H9 (cell line): ENCODE measurements at regions not wholly inside any gene's neighbourhood (a gene's known extent, or its start where the extent isn't known, plus 50 kb on each side); places are given as distances from the start of the nearest gene placed in this dataset.

ENCODE experiments used
- DNase-seq: peaks from one replicate; pipeline ENCODE4 v3.0.0-alpha.2; 2017
- H2AFZ ChIP-seq: one replicate; pipeline ENCODE4 v1.6.1; 2013; ENCODE audit warnings: mild to moderate bottlenecking, low read length, control low read depth, moderate library complexity
- H2AK5ac ChIP-seq: 2 replicates; pipeline ENCODE4 v1.6.1; 2013; ENCODE audit warnings: low read length, control low read depth, mixed read lengths; ENCODE audit not compliant: insufficient read length
- H2BK120ac ChIP-seq: one replicate; pipeline ENCODE4 v1.6.1; 2013; ENCODE audit warnings: low read depth, mild to moderate bottlenecking, low read length, control low read depth, inconsistent platforms; ENCODE audit not compliant: poor library complexity, severe bottlenecking
- H2BK12ac ChIP-seq: 2 replicates; pipeline ENCODE4 v1.6.1; 2013; ENCODE audit warnings: low read length, control low read depth, mixed read lengths, low read depth; ENCODE audit not compliant: insufficient read length
- H2BK15ac ChIP-seq: 2 replicates; pipeline ENCODE4 v1.6.1; 2013; ENCODE audit warnings: low read depth, low read length, control low read depth
- H2BK20ac ChIP-seq: one replicate; pipeline ENCODE4 v1.6.1; 2013; ENCODE audit warnings: low read depth, mild to moderate bottlenecking, low read length, control low read depth, inconsistent platforms; ENCODE audit not compliant: poor library complexity, severe bottlenecking
- H2BK5ac ChIP-seq: 2 replicates; pipeline ENCODE4 v1.6.1; 2013; ENCODE audit warnings: low read length, control low read depth, mixed read lengths; ENCODE audit not compliant: insufficient read length
- H3K14ac ChIP-seq: 2 replicates; pipeline ENCODE4 v1.6.1; 2013; ENCODE audit warnings: low read length, control low read depth; ENCODE audit not compliant: insufficient read depth
- H3K18ac ChIP-seq: 2 replicates; pipeline ENCODE4 v1.6.1; 2013; ENCODE audit warnings: low read depth, mild to moderate bottlenecking, mixed read lengths, low read length, control low read depth; ENCODE audit not compliant: insufficient read length
- H3K23ac ChIP-seq: 2 replicates; pipeline ENCODE4 v1.6.1; 2013; ENCODE audit warnings: low read length, control low read depth, mixed read lengths, low read depth; ENCODE audit not compliant: insufficient read length
- H3K23me2 ChIP-seq: 2 replicates; pipeline ENCODE4 v1.6.1; 2013; ENCODE audit warnings: low read depth, mild to moderate bottlenecking, mixed read lengths, low read length, control low read depth; ENCODE audit not compliant: insufficient read length, poor library complexity, severe bottlenecking
- H3K27ac ChIP-seq: 2 replicates; pipeline ENCODE4 v1.5.1; 2013; ENCODE audit warnings: low read length, control low read depth, mixed read lengths, low read depth; ENCODE audit not compliant: insufficient read length
- H3K27me3 ChIP-seq: 2 replicates; pipeline ENCODE4 v1.6.1; 2013; ENCODE audit warnings: low read length, control low read depth, inconsistent platforms; ENCODE audit not compliant: insufficient read depth
- H3K4ac ChIP-seq: 2 replicates; pipeline ENCODE4 v1.6.1; 2013; ENCODE audit warnings: low read depth, mild to moderate bottlenecking, control low read depth, inconsistent platforms, low read length, moderate library complexity
- H3K4me1 ChIP-seq: 2 replicates; pipeline ENCODE4 v1.6.1; 2013; ENCODE audit warnings: low read length, control low read depth, inconsistent platforms; ENCODE audit not compliant: insufficient read depth
- H3K4me2 ChIP-seq: 2 replicates; pipeline ENCODE4 v1.6.1; 2013; ENCODE audit warnings: low read length, control low read depth, mixed read lengths; ENCODE audit not compliant: insufficient read length, insufficient read depth
- H3K56ac ChIP-seq: 2 replicates; pipeline ENCODE4 v1.6.1; 2013; ENCODE audit warnings: low read depth, mild to moderate bottlenecking, mixed read lengths, low read length, control low read depth; ENCODE audit not compliant: insufficient read length
- H3K79me1 ChIP-seq: 2 replicates; pipeline ENCODE4 v1.6.1; 2013; ENCODE audit warnings: low read depth, mild to moderate bottlenecking, moderate library complexity, low read length, control low read depth, inconsistent platforms; ENCODE audit not compliant: insufficient read depth, poor library complexity, severe bottlenecking
- H3K79me2 ChIP-seq: 2 replicates; pipeline ENCODE4 v1.6.1; 2013; ENCODE audit warnings: low read length, control low read depth, inconsistent platforms; ENCODE audit not compliant: insufficient read depth
- H3K9ac ChIP-seq: 2 replicates; pipeline ENCODE4 v1.6.1; 2013; ENCODE audit warnings: low read length, control low read depth, mixed read lengths; ENCODE audit not compliant: insufficient read length; ENCODE audit errors: extremely low read depth
- H3K9me3 ChIP-seq: one replicate; pipeline ENCODE4 v1.6.1; 2013; ENCODE audit warnings: low read depth, low read length, inconsistent platforms; ENCODE audit not compliant: control insufficient read depth
- H3T11ph ChIP-seq: one replicate; pipeline ENCODE4 v1.6.1; 2013; ENCODE audit warnings: mild to moderate bottlenecking, low read length, control low read depth, inconsistent platforms
- H4K20me1 ChIP-seq: one replicate; pipeline ENCODE4 v1.6.1; 2013; ENCODE audit not compliant: control insufficient read depth, insufficient read length, insufficient read depth
- H4K5ac ChIP-seq: 2 replicates; pipeline ENCODE4 v1.6.1; 2013; ENCODE audit warnings: low read depth, mild to moderate bottlenecking, mixed read lengths, low read length, control low read depth; ENCODE audit not compliant: insufficient read length
- H4K8ac ChIP-seq: replicated peaks from 2 replicates; pipeline ENCODE4 v1.6.1; 2013; ENCODE audit warnings: low read length, control low read depth, mixed read lengths, low read depth; ENCODE audit not compliant: insufficient read length
- H4K91ac ChIP-seq: 2 replicates; pipeline ENCODE4 v1.6.1; 2013; ENCODE audit warnings: low read depth, mild to moderate bottlenecking, moderate library complexity, mixed read lengths, low read length, control low read depth; ENCODE audit not compliant: insufficient read length
- H3K27ac Mint-ChIP-seq, 3 experiments: 2 replicates in 2 of 3; 3 replicates in 1 of 3; pipeline ENCODE4 v1.8.0; 2020 to 2021; ENCODE audit warnings: mixed read lengths in 3 of 3, mild to moderate bottlenecking in 1 of 3, moderate library complexity in 1 of 3
- H3K27me3 Mint-ChIP-seq: 2 replicates; pipeline ENCODE4 v1.8.0; 2021; ENCODE audit warnings: low read depth, mild to moderate bottlenecking, moderate library complexity, mixed read lengths
- H3K36me3 Mint-ChIP-seq, 3 experiments: 2 replicates in 2 of 3; 3 replicates in 1 of 3; pipeline ENCODE4 v1.8.0; 2020 to 2021; ENCODE audit warnings: low read depth in 3 of 3, mixed read lengths in 3 of 3; ENCODE audit not compliant: insufficient read depth in 1 of 3
- H3K4me1 Mint-ChIP-seq, 2 experiments: 2 replicates each; pipeline ENCODE4 v1.8.0; 2020; ENCODE audit warnings: mixed read lengths in 2 of 2
- H3K4me3 Mint-ChIP-seq, 2 experiments: 2 replicates in 1 of 2; 3 replicates in 1 of 2; pipeline ENCODE4 v1.8.0; 2020 to 2021; ENCODE audit warnings: mild to moderate bottlenecking in 2 of 2, mixed read lengths in 2 of 2, moderate library complexity in 1 of 2
- H3K9me3 Mint-ChIP-seq, 2 experiments: 2 replicates in 1 of 2; 3 replicates in 1 of 2; pipeline ENCODE4 v1.8.0; 2020; ENCODE audit warnings: mild to moderate bottlenecking in 2 of 2, mixed read lengths in 2 of 2, moderate library complexity in 1 of 2
- WGBS: extraction: QIAGEN DNeasy Blood & Tissue Kit; methylation state at CpG from one replicate; pipeline ENCODE4 v1.1.7; 2013; ENCODE audit warnings: missing lambda C conversion rate, low lambda C conversion rate, mixed read lengths; ENCODE audit not compliant: insufficient read length; ENCODE audit errors: extremely low coverage; 5-methylcytosine and 5-hydroxymethylcytosine counted together
- TF ChIP-seq, protein P1 (sequence below): fragments of 200-600 bp; sonication (generic); conservative IDR thresholded peaks from 3 replicates; pipeline ENCODE4 v1.8.0; 2021; ENCODE audit warnings: antibody characterized with exemption, mild to moderate bottlenecking

DNA sequence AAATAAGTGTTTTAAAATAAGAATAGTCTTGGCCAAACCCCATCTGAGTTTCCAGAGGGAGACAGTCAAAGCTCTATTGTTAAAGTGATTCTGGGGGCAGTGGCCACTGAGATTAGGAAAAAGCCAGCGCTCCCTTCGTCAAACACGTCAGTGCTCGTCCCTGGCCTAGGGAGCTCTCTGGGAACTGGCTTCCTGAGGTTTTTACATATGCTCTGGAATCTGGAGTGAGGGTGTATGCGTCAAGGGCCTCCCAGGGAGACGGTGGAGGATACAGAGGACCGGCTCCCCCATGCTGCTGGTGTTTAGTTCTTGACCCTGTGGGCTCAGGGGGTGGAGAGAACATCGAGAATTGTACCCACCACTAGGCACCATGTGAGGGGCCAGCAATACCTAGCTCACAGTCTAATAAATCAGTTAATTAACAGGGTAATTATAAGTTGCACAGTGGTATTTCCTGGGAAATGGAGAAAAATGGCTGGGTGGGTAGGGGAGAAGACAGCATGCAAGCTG lies 87.0 kb downstream of the SLC25A47 start:
- H3K4me2 ChIP-seq, result peak overlapping the region; percentile 18
- no peak overlapping the region for H3K27ac ChIP-seq
- H3K4me1 ChIP-seq, result peaks cover 12% of the 10 kb centered on the region; the same call in 1 of the 2 replicates
- no peak overlapping the region for H3K4ac ChIP-seq
- no peaks in the 10 kb centered on the region for H3K27me3 ChIP-seq
- Mint-ChIP-seq H3K4me1 (peaks cover 47 to 50% of the 10 kb centered on the region in 2 experiments), H3K27ac (peak overlapping the region in 2 of 3 experiments; percentile 84 to 87; a peak in 5 of 7 replicates), H3K36me3 (no peaks in the 10 kb centered on the region; a peak in 1 of 7 replicates), H3K9me3 (no peaks in the 10 kb centered on the region), H3K4me3 (no peak overlapping the region), H3K27me3 (no peaks in the 10 kb centered on the region; the same call in 1 of the 2 replicates)
- no peaks in the 10 kb centered on the region for H3K9me3 ChIP-seq
- TF ChIP-seq, protein P1, sequence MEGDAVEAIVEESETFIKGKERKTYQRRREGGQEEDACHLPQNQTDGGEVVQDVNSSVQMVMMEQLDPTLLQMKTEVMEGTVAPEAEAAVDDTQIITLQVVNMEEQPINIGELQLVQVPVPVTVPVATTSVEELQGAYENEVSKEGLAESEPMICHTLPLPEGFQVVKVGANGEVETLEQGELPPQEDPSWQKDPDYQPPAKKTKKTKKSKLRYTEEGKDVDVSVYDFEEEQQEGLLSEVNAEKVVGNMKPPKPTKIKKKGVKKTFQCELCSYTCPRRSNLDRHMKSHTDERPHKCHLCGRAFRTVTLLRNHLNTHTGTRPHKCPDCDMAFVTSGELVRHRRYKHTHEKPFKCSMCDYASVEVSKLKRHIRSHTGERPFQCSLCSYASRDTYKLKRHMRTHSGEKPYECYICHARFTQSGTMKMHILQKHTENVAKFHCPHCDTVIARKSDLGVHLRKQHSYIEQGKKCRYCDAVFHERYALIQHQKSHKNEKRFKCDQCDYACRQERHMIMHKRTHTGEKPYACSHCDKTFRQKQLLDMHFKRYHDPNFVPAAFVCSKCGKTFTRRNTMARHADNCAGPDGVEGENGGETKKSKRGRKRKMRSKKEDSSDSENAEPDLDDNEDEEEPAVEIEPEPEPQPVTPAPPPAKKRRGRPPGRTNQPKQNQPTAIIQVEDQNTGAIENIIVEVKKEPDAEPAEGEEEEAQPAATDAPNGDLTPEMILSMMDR, result no peak
- peak; percentile 61 for DNase-seq
- H2BK15ac ChIP-seq, result no peak overlapping the region
- H2BK120ac ChIP-seq, result no peak overlapping the region
- H3K18ac ChIP-seq, result no peak overlapping the region
- H3K23ac ChIP-seq, result no peak overlapping the region
- no peak overlapping the region for H4K5ac ChIP-seq
- no peaks in the 10 kb centered on the region for H4K20me1 ChIP-seq
- no peak overlapping the region for H2BK5ac ChIP-seq
- no peak overlapping the region for H4K8ac ChIP-seq
- no peaks in the 10 kb centered on the region for H3K79me2 ChIP-seq
- H2BK20ac ChIP-seq, result no peak overlapping the region
- no peaks in the 10 kb centered on the region for H3K23me2 ChIP-seq
- no peak overlapping the region for H3T11ph ChIP-seq
- no peak overlapping the region for H2BK12ac ChIP-seq
- H3K56ac ChIP-seq, result no peak overlapping the region
- H2AFZ ChIP-seq, result no peak overlapping the region
- H3K14ac ChIP-seq, result peak overlapping the region; percentile 8; the same call in 1 of the 2 replicates
- WGBS, result no CpG with 5 or more reads among the region's 8 CpGs
- no peak overlapping the region for H4K91ac ChIP-seq
- H3K79me1 ChIP-seq, result no peaks in the 10 kb centered on the region
- H2AK5ac ChIP-seq, result no peak overlapping the region
- no peak overlapping the region for H3K9ac ChIP-seq
